CD1c-positive myeloid dendritic cell (primary cell): ENCODE measurements at regions not wholly inside any gene's neighbourhood (a gene's known extent, or its start where the extent isn't known, plus 50 kb on each side); places are given as distances from the start of the nearest gene placed in this dataset.
"Not testable (repeated sequence)": the region's sequence is repeated elsewhere in the genome, so short reads cannot be mapped to it uniquely, and the experiment has no call there.

Source experiments
- DNase-seq: peaks from one replicate; pipeline ENCODE4 v3.0.0-alpha.2; 2016; ENCODE audit errors: extremely low spot score

DNA sequence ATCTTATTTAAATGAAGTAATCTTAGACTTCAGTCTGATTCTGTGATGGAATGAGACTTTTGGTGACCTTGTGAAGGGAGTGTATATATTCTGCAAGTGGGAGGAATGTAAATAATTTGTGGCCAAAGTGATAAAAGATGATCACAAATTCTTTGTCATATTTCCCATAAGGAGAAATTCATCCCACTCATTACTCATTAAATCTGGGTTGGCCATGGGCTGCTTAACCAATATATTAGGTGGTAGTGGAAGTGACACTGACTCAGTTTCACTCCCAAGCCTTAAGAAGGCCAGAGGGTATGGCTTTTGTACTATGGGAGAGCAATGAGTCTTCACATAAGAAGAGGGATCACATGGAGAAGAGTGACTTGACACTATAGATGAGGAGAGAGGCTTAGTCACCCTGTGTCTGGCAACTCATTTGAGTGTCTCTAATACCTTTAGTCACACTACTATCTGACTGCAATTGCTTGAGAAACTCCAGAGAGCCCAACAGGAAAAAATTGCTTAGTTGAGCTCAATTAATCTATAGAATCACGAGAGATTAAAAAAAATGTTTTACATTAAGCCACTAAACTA lies 408.2 kb upstream of the PITX2 start:
- DNase-seq = no peak

DNA sequence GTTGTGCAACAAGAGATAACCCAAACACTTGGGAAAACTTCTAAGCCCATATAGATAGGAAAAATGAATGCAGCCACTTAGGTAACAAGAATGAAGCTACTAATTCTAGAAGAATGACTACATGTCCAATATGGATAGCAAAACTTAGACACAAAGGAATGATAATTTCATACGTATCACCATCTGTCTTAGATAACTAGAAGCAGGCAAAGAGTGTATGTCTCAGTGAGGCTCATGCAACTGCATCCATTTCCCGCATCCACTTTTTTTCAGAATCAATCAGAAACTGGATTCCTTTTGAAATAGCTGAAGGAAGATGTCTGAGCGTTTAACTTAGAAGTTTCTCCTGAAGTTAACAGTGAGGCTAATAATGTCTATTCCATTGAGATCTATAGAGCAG lies 408.7 kb upstream of the PITX2 start:
- DNase-seq = no peak

DNA sequence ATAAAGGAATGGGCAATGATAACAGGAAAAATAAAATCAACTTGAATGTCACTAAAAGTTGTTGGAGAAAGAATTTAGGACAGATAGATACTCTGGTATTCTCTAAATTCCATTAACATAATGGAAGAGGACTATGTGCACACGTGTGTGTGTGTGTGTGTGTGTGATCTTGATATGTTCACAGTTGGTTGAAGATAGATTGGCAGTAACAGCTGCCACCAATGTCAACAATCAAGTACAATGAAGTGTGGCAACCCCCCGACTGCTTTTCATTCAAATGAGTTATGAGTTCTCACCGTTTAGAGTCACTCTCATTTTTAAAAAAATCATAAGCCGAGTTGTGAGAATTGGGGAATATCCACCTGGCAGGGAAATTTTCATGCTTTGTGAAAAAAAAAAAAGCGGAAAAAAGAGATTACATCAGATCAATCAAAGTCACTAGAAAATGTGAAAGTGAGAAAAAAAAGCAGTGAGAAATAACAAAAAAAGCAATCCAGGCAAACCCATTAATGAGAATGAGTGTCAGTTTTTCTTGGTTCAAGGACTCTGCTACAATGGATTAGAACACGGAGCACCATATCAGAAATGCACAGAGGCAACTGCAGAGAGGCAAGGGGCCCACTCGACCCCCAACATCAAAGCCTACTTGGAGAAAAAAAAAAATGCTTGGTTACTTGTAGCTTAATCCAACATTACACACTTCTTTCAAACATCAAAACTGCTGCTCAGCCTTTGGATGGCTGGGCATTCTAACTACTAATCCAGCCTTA lies 414.9 kb upstream of the PITX2 start:
- DNase-seq = no peak

DNA sequence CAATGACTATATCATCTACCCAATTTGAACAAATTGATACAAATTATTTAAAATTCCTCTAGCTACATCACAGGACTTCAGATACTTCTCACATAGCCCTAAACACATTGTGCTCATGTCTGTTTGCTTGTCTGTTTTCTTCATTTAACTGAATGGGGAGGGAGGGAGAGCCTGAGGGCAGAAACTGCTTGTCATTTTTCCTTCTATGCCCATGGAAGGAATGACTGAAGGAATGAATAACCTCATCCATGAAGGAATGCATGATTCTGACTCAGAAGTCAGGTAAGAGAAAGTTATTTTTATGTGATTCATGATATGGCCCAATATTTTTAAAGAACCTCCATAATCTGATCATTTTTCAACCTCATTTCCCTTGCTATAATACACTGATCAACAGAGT lies 418.0 kb upstream of the PITX2 start:
- no peak for DNase-seq

DNA sequence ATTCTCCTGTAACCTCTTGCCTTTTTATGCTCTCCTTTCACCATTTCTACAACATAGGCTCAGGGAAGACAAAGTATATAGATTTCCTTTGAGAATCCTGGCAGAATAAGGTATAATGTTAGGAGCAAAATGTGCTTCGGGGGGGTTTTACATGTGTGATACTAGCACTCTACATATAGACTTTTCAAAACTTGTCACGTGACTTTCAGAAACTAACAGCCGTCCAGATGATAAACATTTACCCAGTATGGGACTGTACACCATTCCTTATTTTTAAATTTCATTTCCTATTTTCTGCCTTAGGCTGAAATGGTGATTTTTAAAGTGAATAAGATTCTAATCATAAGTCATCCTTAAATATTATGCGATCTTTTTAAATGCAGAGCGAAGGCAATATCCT lies 420.4 kb upstream of the PITX2 start:
- DNase-seq = no peak

DNA sequence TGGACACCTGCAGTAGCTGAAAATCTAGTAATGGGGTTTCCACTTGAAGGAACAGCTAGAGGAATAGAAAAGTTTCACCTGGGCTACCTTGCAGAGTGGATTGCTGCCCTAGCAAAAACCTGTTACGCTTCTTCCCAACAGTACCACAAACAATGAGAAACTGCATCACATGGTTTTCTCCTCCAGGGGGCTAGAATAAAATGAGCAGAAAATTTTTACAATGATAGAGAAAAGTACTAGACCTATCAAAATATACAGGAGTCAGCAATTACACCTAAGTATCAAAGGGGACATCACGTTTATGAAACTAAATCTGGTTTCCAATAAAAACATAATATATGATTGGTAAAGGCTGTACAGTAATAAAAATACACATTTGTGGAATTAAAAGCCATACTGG lies 423.1 kb upstream of the PITX2 start:
- DNase-seq = no peak

DNA sequence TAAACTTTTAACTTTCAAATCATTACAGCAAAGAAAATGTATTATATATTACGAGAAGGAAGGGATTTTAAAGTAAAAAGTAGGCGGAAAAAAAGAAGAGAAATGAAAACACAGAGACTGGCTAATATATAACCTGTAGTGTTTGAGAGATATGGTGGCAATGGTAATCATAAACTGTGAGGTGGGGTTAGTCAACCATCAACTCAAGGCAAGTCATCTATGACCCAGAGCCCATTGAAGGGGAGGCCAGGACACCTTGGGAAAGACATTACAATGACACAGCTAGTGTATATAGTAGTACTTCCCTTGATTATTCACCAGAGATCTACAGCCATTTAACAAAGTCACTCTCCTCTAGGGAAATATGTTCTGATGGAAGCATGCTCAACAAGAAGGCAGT lies 423.9 kb upstream of the PITX2 start:
- DNase-seq = no peak

DNA sequence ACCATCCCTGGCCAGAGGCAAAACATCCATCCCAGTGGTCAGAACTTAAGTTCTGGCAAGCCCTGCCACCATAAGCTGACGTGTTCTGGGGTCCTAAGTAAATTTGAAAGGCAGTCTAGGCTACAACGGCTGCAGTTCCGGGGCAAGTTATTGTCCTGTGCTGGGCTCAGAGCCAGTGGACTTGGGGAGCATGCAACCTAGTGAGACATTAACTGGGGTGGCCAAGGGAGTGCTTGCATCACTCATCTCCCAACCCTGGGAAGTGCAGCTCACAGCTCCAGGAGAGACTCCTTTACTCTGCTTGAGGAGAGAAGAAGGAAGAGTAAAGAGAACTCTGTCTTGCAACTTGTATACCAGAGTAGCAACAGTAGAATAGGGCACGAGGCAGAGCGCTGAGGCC lies 425.4 kb upstream of the PITX2 start:
- no peak for DNase-seq

DNA sequence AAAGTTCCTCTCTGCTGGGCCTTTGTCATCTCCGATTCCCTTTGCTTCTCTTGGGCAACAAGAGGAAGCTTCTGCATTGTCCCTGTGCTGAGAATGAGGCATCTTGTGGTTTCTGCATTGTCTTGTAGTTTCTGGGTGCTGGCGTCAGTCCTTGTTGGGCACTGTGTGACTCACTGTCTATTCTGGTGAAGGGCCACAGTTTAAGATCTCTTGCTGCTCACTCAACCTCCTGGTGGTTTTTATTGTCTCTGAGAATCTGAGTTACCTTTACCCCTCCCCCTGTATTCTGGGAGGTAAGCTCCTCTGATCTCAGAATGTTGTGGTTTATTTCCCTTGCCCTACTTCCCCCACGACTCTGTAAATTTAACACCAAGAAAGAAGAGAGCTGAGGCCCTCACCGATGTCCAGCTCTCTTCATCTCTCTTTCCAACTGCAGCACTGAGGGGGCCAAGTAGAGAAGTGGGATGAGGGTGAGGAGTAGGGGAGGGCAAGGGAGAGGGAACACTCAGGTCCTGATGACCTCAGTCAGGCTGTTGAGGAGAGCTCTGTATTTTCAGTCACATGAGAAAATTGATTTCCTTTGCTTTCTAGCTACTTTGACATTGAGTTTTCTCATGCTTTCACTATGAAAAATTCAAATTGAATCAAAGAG lies 441.6 kb upstream of the PITX2 start:
- no peak for DNase-seq

DNA sequence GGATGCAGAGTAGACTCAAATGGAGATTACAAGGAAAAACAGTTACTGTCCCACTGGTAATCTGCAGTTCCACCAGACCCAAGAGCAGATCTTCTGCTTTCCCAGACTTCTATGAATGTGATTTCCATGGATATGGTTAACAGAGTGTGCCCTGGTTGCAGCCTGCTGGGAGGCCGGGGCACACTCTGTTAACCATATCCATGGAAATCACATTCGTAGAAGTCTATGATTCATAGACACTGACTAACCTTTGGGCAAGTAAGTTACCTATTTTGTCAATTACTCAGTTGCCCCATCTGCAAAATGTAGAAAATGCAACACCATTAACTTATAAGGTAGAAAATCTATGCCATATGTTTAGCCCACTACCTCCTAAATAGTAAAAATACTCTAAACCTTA lies 443.1 kb upstream of the PITX2 start:
- DNase-seq = no peak

DNA sequence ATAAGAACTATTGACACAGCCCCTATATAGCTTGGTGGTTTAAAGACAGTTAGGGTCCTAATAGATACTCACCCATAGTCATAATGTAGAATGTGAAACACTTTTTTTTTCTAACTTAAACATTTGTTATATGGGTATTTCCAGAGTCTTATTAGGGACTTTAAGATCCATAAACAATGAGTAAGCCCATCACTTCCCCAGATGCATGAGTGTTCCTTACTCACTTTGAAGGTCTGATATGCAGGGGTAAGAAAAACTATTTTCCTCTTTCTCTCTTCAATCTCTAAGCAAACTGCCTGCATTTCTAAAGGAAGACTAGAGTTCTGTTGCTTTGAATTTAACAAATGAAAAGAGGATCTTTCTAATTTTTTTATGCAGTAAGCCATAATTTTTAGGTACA lies 443.6 kb upstream of the PITX2 start:
- DNase-seq = no peak

DNA sequence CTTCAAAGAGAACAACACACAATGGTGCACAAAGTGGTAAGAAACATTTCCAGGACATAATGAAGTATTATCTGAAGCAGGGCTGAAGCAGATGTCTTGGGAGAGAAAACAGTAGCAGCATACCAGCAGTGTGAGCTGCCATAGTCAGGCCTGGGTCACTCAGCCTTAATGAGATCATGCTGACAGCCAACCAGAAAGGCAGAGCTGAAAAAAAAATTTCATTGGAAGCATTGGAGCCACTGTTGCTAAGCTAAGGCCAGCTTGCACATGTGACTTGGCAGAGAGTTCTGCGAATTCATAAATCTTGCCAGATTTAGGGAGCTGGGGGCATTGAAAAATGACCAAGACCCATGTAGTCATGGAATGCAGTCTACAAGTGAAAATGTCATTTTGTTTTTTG lies 444.0 kb upstream of the PITX2 start:
- no peak for DNase-seq

DNA sequence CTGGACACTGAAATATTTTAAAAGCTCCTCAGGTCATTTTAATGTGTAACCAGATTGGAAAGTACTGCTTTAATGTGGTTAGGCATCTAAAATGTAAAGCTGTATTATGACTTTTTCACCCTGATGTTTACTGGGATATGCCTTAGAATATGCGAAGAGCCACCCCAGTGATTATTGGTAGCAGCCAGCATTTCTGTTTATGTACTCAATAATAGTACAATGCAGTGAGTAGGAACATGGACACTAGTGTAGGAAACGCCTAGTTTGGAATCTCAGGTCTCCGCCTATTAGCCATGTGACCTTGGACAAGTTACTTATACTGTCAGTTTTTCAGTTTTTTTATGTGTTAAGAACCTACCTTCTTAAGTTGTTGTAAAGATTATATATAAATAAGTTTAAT lies 446.0 kb upstream of the PITX2 start:
- no peak for DNase-seq

DNA sequence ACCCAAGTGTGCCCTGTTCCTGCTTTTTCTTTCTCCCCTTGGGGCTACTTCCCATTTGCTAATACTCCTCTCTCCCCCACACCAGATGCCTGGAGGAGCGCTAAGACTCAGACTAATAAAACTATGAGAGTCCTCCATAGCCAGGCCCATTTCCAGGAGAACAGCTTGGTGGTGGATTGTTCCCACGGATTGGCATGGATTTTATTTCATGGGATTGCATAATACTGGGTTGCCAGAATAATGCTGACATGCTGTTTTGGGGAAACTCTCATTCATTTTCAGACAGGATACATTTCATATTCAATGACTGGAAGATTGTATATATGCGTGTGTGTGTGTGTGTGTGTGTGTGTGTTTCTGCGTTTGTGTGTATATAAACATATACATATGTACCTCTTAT lies 447.5 kb upstream of the PITX2 start:
- DNase-seq = no peak

DNA sequence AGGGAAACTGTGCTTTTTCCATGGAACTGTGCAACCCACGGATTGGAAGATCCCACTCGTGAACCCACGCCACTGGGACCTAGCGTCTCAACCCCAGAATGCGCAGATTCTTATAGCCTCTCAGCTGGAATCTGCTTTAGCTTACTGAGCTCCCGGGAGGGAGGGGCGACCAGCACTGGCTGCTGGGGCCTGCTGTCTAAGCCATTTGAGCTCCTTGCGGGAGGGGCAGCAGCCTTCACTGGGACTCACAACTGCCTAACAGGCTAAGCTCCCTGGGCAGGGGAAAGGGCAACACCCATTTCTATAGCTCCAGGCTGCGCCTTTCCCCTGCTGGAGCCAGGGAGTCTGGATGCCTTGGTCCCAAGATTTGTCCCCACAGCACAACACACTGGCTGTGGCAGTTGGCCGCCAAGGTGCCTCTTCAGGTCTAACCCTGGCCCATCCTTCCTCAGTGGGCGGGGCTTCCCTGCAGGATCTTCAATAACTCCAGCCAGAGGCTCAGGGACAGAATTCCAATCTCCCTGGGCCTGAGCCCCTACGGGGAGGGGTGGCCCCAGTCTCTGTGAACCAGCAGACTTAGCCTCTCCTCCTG lies 451.7 kb upstream of the PITX2 start:
- no peak for DNase-seq

DNA sequence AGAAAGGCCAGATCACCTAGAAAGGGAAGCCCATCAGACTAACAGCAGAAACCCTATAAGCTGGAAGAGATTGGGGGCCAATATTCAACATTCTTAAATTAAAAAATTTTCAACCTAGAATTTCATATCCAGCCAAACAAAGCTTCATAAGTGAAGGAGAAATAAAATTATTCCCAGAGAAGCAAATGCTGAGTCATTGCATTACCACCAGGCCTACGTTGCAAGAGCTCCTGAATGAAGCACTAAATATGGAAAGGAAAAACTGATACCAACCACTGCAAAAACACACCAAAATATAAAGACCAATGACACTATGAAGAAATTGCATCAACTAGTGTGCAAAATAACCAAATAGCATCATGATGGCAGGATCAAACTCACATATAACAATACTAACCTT lies 453.4 kb upstream of the PITX2 start:
- not testable (repeated sequence) for DNase-seq

DNA sequence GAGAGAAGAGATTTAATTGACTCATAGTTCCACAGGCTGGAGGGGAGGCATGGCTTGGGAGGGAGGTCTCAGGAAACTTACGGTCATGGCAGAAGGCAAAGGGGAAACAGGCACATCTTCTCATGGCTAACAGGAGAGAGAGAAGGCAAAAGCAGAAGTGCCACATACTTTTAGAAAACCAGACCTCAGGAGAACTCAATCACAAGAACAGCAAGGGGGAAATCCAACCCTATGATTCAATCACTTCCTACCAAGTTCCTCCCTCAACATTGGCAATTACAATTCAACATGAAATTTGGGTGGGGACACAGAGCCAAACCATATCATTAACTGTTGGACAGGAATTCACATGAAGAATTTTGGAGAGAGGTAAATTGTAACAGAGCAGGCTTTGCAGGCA lies 485.3 kb upstream of the PITX2 start:
- no peak for DNase-seq

DNA sequence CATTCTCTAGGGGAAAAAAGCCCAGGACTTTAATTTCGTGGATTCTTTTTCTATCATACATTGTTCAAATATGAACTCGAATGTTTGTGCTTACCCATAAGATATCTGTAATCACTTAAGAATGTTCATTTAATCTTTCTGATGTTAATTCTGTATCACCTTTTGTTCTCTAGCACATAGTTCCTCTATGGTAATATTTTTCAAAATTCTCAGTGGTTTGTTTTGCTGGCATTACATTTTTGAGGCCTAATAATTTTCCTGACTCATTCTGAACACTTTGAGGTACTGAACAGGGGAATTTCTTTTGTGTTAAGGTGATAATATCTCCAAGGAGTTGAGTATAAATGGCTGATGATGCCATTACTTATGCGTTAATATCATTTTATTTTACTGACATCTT lies 490.7 kb upstream of the PITX2 start:
- DNase-seq = no peak

DNA sequence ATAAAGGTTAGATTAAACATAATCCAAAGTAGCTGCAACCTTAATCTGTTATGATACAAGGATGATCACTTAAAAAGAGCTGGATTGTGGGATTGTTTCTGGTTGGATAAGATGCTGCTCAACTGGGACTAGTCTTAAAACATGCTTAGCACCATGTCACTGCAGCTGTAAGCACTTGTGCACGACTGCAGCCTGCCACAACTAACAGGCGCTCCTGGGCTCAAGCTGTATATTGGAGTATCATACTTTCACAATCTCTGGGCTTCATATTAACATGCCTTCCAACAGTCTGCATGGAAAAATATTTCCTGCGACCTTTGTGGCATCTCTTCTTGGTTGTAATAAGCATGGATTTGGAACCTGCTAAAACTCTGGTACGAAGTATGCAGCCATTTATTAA lies 493.0 kb upstream of the PITX2 start:
- DNase-seq = no peak

DNA sequence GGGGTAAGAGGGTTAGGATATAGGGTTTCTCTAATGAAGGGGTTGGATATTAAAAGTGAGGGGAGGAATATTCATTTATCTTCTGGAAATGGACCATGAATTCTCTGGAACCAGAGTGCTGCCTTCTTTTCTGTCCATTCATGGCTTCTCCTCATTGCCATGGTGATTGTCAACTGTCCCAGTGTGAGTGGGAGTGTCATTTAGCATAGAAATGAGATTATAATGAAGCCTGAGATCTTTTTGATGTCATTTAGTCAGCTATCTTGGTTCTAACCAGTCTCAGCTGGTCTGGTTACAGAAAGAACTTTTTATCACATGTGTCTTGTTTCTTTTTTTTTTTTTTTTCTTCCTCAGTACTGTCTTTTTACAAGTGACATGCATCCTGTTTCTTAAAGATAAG lies 497.3 kb upstream of the PITX2 start:
- no peak for DNase-seq

DNA sequence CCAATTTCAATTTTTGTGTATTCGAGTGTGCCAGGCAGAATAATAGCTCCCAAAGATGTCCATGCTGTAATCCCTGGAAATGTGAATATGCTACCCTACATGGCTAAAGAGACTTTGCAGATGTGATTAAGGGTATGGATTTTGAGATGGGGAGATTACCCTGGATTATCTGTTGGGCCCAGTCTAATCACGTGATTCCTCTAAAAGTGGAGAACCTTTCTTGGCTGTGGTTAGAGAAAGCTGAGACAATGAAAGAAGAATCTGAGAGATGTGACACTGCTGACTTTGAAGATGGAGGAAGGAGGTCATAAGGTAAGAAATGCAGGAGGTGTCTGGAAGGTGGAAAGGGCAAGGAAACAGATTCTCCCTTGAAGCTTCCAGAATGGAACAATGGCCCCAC lies 503.5 kb upstream of the PITX2 start:
- DNase-seq = no peak

DNA sequence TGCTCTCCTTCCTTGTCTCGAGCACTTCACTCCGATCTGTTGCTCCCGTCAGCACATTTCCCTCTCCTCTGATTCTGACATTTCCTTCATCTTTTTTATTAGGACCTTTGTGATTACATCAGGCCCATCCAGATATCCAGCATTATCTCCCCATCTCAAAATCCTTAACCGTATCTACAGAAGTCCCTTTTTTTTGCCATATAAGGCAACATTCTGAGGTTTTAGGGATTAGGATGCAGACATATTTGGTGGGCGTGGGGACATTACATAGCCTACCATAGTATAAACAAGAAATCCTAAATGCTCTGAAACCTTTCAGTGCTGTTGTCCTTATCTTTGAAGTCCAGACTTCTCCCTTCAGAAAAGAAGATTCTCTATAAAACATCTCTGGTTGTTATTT lies 505.0 kb upstream of the PITX2 start:
- DNase-seq = no peak

DNA sequence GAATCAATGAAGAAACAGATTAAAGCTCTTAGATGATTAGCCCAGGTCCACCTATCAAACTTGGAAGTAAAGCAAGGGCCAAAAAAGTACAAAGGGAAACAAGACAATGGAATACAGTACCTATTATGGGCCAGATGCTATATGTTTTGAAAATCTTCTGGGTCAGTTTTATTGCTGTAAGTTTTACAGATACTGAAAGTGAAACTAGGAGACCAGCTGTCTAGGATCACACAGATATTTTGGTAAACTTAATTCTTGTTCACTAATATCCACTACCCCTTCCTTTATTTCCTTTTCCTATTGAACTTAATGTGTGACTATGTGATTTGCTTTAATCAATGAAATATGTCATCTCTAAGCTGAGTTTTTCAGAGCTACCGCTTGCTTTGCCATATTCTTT lies 505.4 kb upstream of the PITX2 start:
- no peak for DNase-seq
